ENCODE measurements at regions not wholly inside any gene's neighbourhood (a gene's known extent, or its start where the extent isn't known, plus 50 kb on each side); places are given as distances from the start of the nearest gene placed in this dataset.

DNA sequence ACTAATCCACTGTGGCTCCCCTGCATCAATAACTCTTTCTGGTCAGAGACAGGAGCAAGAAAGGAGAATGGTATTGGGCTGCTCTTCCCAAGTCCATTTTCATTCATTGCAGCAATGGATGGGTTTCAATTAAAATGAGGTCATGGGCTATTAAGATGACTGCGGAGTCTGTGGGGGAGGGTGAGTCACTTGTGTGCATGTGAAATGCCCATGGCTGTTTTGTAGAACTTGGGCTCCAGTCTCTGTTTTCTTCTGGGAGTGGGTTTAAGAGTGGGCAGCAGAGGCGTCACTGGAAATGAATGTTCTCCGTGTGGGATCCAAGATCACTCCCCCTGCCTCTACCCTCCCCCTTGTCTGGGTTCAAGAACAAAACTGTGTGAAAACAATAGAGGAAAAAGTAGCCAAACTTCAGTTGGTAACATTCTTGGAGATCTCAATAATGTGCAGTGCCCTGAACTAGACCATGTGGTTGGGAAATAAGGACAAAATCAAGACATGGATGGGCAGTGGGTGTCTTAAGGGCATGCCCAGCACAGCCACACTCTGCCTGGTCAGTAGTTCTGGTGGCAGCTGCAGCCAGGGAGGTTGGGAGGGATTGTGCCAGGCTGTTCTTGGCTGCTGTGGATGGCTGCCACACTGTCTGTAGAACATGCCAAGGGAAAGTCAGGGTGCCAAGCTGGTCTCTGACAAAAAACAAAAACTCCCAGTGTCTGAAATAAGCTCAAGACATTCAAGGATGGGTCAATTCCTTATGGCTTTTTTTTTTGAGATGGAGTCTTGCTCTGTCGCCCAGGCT is 68.2 kb upstream of the CXCR4 start:
- DNase-seq (ENCODE audit: low read depth in 2 of 2) = no peak

DNA sequence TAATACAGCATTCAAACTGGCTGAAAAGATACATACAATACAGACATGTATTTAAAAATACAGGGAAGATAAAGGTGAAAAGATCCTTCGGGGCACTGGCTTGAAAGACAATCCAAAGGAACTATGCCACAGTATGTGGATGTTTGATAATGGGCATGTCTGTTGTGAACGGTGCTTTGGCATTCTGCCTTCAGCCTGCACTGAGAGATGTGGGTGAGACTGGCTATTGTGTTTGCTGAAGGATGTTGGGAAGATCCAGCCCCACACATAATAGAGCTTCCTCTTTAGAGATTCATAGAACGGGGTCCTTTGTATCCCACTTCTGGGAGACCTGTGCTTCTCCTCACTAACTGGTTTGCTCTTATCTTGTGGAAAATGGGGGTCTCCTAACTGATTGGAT is 65.1 kb upstream of the CXCR4 start:
- DNase-seq (ENCODE audit: low read depth in 2 of 2) = no peak

DNA sequence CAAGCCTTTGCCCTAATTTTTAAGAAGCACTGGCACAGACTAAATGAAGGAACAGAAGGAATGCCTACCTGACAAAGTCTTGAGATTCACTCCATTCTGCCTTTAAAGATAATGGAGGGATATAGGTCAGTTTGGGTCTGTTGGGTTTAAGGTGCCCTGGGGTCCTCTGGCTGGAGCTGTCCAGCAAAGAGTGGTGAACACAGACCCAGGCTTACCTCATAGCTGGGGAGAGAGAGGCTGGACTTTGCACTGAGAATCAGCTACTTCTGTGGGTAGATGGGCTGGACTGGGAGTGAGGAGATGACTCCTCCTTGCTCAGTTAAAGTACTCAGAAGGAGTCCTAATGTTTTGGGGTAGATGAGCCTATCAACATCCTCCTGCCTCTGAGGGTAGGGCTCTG is 64.4 kb upstream of the CXCR4 start:
- no peak for DNase-seq (ENCODE audit: low read depth in 2 of 2)

DNA sequence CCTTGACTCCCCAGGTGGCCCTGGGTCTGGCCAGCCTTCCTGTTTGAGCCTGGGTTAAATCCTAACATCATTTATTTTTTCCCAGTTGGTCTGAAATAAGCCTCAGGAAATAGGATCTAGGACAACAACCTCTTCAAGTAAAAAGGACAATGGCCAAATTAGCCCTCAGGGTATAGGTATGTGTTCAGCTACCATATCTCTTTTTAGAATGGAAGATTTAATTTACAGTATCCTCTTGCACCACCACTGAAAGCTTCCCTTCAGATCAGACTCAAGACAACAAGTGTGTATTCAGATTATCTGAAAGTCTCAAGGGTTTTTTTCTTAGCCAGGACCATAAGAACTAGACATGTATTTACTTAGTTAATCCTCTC is 61.6 kb upstream of the CXCR4 start:
- no peak for DNase-seq (ENCODE audit: low read depth in 2 of 2)

DNA sequence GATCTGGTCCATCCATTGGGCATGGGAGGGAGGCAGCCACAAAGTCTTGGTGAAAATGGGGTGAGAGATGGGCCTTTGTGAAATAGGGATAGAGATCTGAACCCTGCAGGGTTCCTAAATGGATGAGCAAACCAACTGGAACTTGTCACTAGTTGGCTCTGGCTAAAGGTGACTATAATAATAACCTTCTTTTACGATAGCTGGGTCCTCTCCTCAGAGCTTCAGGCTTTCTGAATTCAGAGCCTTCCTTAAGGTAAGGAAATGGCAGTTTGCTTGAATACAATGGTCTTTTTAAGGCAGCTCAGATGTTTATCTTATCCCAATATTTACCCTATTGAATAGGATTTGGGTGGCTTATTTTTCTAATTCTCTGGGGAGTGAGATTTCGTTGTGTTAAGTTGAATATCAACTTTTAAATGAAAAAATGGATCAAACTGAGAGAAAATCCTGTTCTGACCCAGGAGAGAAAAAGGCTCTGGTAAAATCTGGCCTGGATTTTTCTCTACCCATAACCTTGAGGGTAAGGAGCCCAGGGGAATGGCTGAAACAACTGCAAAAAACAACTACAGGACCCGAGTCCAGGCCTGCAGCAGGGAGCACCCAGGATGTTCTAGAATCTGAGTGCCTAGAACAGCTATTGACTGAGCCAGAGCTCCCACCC is 61.1 kb upstream of the CXCR4 start:
- DNase-seq (ENCODE audit: low read depth in 2 of 2) = no peak

DNA sequence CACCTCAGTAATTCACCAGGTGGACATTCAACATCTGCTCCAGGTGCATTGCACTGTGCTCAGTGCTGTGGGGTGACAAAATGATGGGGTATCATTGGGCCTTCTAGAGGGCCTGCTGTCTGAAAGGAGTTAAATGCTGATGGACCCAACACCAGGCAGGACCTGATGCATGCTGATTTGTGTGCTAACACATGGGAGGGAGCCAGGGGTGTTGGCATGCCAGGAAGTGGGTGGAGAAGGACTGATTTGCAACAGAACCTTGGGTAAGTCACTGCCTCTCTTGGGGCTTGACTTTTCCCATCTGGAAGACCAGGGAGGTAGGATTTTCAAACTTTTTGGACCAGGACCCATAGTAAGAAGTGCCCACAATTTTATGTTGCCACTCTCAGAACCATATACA is 57.9 kb upstream of the CXCR4 start:
- no peak for DNase-seq (ENCODE audit: low read depth in 2 of 2)

DNA sequence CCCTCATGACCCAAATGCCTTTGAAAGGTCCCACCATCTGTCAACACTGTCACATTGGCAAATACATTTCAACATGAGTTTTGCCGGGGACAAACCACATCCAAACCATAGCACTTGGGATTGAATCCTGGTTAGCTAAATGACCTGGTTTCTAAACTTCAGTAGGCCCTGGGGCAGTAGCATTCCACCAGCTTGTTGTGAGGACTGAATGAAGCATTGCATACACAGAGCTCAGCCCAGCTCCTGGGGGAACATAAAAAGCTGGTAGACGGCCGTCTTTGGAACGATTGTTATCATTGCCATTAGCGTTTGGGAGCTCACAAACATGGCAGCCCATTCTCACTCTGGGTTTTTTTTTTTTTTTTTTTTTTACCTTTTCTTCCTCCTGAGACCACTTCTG is 57.5 kb upstream of the CXCR4 start:
- DNase-seq (ENCODE audit: low read depth in 2 of 2) = no peak

DNA sequence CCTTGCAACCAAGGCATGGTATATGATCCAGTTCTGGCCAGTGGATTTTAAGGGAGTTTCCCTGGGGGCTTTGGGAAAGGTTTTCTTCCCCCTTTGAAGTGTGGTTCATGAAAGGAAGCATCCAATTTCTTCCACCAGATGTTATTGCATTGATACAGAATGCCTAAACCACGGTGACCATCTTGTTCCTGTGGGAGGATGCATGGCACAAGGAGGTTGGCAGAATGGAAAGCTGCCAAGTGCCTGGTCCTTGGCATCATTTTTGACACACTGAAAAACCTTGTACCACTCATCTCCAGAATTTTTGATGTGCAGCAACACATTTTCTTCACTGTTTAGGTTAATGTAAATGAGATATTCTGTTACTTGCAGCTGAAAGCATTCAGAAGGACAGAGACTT is 55.2 kb upstream of the CXCR4 start:
- DNase-seq (ENCODE audit: low read depth in 2 of 2) = no peak

DNA sequence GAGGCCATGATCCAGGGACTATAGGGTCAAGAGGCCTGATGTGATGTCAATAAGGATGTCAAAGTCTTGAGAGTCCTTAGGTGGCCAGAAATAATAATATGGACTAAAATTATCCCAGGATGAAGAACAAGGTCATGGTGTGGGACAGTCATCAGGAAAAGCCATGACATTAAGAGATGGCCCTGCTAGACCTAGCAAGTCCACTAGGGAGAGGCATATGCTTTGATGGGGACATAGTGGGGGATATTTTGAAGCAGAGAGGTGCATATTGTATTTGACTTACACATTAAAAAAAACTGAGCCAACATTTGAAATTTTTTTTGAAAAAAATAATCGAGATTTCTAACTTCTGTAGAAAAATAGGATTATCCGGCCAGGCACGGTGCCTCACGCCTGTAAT is 53.3 kb upstream of the CXCR4 start:
- DNase-seq (ENCODE audit: low read depth in 2 of 2) = no peak

DNA sequence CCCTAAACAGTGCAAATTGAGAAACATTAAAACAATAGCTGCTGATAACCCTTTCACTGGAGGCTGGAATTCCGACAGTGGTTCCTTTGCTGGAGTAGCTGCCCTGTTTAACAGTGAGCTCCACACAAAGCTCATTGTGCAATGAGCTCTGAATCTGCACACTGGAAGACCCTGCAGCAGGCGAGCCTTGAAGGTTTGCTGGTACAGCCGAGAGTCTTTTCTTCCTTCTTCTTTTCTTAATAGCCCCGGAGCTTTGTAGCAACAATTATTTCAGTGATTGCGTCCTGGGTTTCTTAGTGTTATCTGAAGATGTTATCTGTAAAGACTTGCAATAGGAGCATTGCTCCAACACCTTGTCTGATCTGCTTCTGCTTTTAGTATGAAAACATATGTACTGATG is 50.8 kb upstream of the CXCR4 start:
- no peak for DNase-seq (ENCODE audit: low read depth in 2 of 2)

DNA sequence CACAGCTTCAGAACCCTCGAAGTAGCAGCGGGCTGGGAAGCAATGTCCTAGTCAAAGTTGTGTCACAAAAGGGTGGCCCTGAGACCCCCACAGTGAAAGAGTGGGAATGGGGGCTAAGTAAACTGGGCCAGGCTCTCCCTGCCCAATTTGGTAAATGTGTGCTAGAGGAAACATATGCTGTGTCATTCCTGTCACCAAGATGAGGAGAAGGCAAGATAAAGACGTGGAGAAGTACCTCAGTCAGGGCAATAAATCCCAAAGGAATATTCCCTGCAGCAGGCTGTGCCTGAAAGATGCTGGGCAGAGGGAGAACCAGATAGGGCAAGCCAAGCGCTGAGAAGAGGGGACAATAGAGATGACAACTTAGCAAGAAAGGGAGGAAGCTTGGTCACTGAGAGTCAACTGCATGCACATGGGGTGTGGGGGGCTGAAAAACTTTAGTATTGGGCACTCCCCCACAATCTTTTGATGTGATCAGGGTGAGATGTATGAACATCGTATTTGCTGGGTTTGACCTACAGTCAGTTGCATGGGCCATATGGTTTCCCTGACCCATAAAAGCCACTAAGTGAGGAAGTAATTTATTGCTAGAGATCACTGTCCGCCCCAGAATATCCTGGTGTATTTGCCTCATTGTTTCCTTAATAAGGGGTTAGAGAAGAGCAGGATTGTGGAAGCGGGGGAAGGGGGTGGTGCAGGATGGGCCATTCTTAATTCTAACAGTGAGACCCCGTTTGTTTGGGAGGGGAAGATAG is 49.9 kb upstream of the CXCR4 start:
- no peak for DNase-seq (ENCODE audit: low read depth in 2 of 2)
